IMR-90 (cell line): ENCODE measurements at regions not wholly inside any gene's neighbourhood (a gene's known extent, or its start where the extent isn't known, plus 50 kb on each side); places are given as distances from the start of the nearest gene placed in this dataset.

Experiments
- ATAC-seq: fragments of 200-7000 bp; cut with Tn5 transposase; 2 replicates; pipeline ENCODE4 v1.9.1; 2020; ENCODE audit warnings: low read depth, mild to moderate bottlenecking, moderate library complexity
- BruUV-seq: library from RNA; stranded (reverse); fragments of 400-500 nt; replicated peaks from 2 replicates; lab custom pipeline; 2021; lab: Mats Ljungman, UMichigan
- CTCF ChIA-PET: fragments of 300-600 bp; formaldehyde crosslinking; extraction: SDS; loops from one replicate; lab custom pipeline; 2021; ENCODE audit warnings: antibody characterized with exemption; lab: Yijun Ruan, JAX
- POLR2A ChIA-PET: fragments of 300-600 bp; sonication (Branson Sonifier 250); formaldehyde crosslinking; loops from one replicate; lab custom pipeline; 2022; ENCODE audit warnings: antibody characterized with exemption; ENCODE audit not compliant: unreplicated experiment; lab: Charles Lee
- DNase-seq: peaks from one replicate; pipeline ENCODE4 v3.0.0; 2013
- H2AFZ ChIP-seq: replicated peaks from 2 replicates; pipeline ENCODE3; 2013; ENCODE audit warnings: low read length, mild to moderate bottlenecking; ENCODE audit not compliant: poor library complexity
- H2AK5ac ChIP-seq: 2 replicates; pipeline ENCODE4 v1.6.1; 2013; ENCODE audit warnings: low read depth, low read length, inconsistent platforms
- H2AK9ac ChIP-seq: replicated peaks from 2 replicates; pipeline ENCODE3; 2013; ENCODE audit warnings: mild to moderate bottlenecking, low read depth, low read length, moderate library complexity; ENCODE audit not compliant: poor library complexity
- H2BK120ac ChIP-seq: 2 replicates; pipeline ENCODE4 v1.6.1; 2013; ENCODE audit warnings: low read depth, low read length, inconsistent platforms
- H2BK15ac ChIP-seq: 3 replicates; pipeline ENCODE4 v1.6.1; 2013; ENCODE audit warnings: low read depth, low read length, inconsistent platforms
- H2BK20ac ChIP-seq: 2 replicates; pipeline ENCODE4 v1.6.1; 2013; ENCODE audit warnings: low read depth, mild to moderate bottlenecking, inconsistent platforms, low read length, moderate library complexity
- H2BK5ac ChIP-seq: 2 replicates; pipeline ENCODE4 v1.6.1; 2013; ENCODE audit warnings: mild to moderate bottlenecking, low read depth, low read length, inconsistent platforms; ENCODE audit not compliant: poor library complexity, severe bottlenecking
- H3K14ac ChIP-seq: replicated peaks from 2 replicates; pipeline ENCODE4 v1.6.1; 2013; ENCODE audit warnings: low read depth, low read length, inconsistent platforms
- H3K18ac ChIP-seq: 2 replicates; pipeline ENCODE4 v1.6.1; 2013; ENCODE audit warnings: low read depth, low read length, control low read depth
- H3K23ac ChIP-seq: 2 replicates; pipeline ENCODE4 v1.6.1; 2013; ENCODE audit warnings: low read depth, low read length, inconsistent platforms
- H3K27ac ChIP-seq: 2 replicates; pipeline ENCODE4 v1.5.1; 2013; ENCODE audit warnings: mild to moderate bottlenecking, control low read depth, low read length; ENCODE audit not compliant: insufficient read depth
- H3K27me3 ChIP-seq: 2 replicates; pipeline ENCODE4 v1.6.1; 2013; ENCODE audit warnings: low read length; ENCODE audit not compliant: control insufficient read depth, insufficient read depth
- H3K36me3 ChIP-seq: 2 replicates; pipeline ENCODE4 v1.6.1; 2013; ENCODE audit warnings: low read length, mixed read lengths; ENCODE audit not compliant: control insufficient read depth, insufficient read depth
- H3K4ac ChIP-seq: 2 replicates; pipeline ENCODE4 v1.6.1; 2013; ENCODE audit warnings: low read depth, low read length, inconsistent platforms
- H3K4me1 ChIP-seq: 2 replicates; pipeline ENCODE4 v1.6.1; 2013; ENCODE audit warnings: low read length, mixed read lengths; ENCODE audit not compliant: control insufficient read depth, insufficient read depth
- H3K4me2 ChIP-seq: 2 replicates; pipeline ENCODE4 v1.6.1; 2013; ENCODE audit warnings: low read depth, mild to moderate bottlenecking, control low read depth, low read length, moderate library complexity
- H3K4me3 ChIP-seq: 2 replicates; pipeline ENCODE4 v1.5.1; 2013; ENCODE audit warnings: low read depth, mild to moderate bottlenecking, control low read depth, low read length, moderate library complexity; ENCODE audit not compliant: insufficient read depth
- H3K56ac ChIP-seq: 2 replicates; pipeline ENCODE4 v1.6.1; 2013; ENCODE audit warnings: low read length, inconsistent platforms; ENCODE audit not compliant: insufficient read depth; ENCODE audit errors: extremely low read depth
- H3K79me1 ChIP-seq, 2 experiments: 2 replicates each; pipeline ENCODE4 v1.6.1; 2013; ENCODE audit warnings: low read length in 2 of 2, inconsistent platforms in 1 of 2, low read depth in 1 of 2
- H3K9ac ChIP-seq: 2 replicates; pipeline ENCODE4 v1.6.1; 2013; ENCODE audit warnings: low read depth, low read length, control low read depth
- H3K9me1 ChIP-seq: 2 replicates; pipeline ENCODE4 v1.6.1; 2013; ENCODE audit warnings: low read length, inconsistent platforms; ENCODE audit not compliant: insufficient read depth
- H3K9me3 ChIP-seq: 2 replicates; pipeline ENCODE4 v1.6.1; 2013; ENCODE audit warnings: low read length; ENCODE audit not compliant: control insufficient read depth, insufficient read depth
- H4K20me1 ChIP-seq: 2 replicates; pipeline ENCODE4 v1.6.1; 2013; ENCODE audit warnings: low read length, inconsistent platforms; ENCODE audit not compliant: insufficient read depth
- H4K5ac ChIP-seq: 2 replicates; pipeline ENCODE4 v1.6.1; 2013; ENCODE audit warnings: mild to moderate bottlenecking, low read depth, low read length, control low read depth
- H4K8ac ChIP-seq, 2 experiments: 2 replicates each; pipeline ENCODE4 v1.6.1; 2013; ENCODE audit warnings: low read depth in 2 of 2, low read length in 2 of 2, control low read depth in 1 of 2, inconsistent platforms in 1 of 2
- H4K91ac ChIP-seq: 2 replicates; pipeline ENCODE4 v1.6.1; 2013; ENCODE audit warnings: low read depth, low read length, inconsistent platforms; ENCODE audit not compliant: insufficient read depth
- BHLHE40 ChIP-seq: fragments of 150-350 bp; IDR thresholded peaks from 2 replicates; pipeline ENCODE4 v1.6.1; 2016; ENCODE audit warnings: mild to moderate bottlenecking, low read depth, low read length
- CHD1 ChIP-seq: IDR thresholded peaks from 2 replicates; pipeline ENCODE4 v1.6.1; 2012; ENCODE audit warnings: low read depth, low read length, improper control_type of control experiment
- MAZ ChIP-seq: IDR thresholded peaks from 2 replicates; pipeline ENCODE4 v1.6.1; 2012; ENCODE audit warnings: low read depth, mild to moderate bottlenecking, low read length, improper control_type of control experiment, moderate library complexity, borderline replicate concordance
- MXI1 ChIP-seq: IDR thresholded peaks from 2 replicates; pipeline ENCODE4 v1.6.1; 2012; ENCODE audit warnings: low read depth, mild to moderate bottlenecking, low read length, moderate library complexity, borderline replicate concordance
- NFE2L2 ChIP-seq: fragments of 150-350 bp; IDR thresholded peaks from 2 replicates; pipeline ENCODE4 v1.6.1; 2016; ENCODE audit warnings: low read depth, mild to moderate bottlenecking, low read length
- SMC3 ChIP-seq: fragments of 150-350 bp; IDR thresholded peaks from 2 replicates; pipeline ENCODE4 v1.6.1; 2016; ENCODE audit warnings: low read depth, mild to moderate bottlenecking, antibody characterized with exemption, low read length, moderate library complexity
- WGBS, 2 experiments: methylation state at CpG; one replicate each; pipeline versions ENCODE4 v1.1.5 to v1.1.7; 2013; ENCODE audit warnings: missing lambda C conversion rate in 2 of 2; ENCODE audit not compliant: insufficient read length in 1 of 2; ENCODE audit errors: extremely low coverage in 2 of 2; 5-methylcytosine and 5-hydroxymethylcytosine counted together
- dilution Hi-C: fragments of 300-500 bp; cut with HindIII; formaldehyde crosslinking; loops from one replicate; pipeline ENCODE4 v1.14.3; 2018; ENCODE audit warnings: low sequenced_read_pairs; ENCODE audit not compliant: unreplicated experiment
- in situ Hi-C: fragments of 300-500 bp; cut with MboI; formaldehyde crosslinking; loops from 3 replicates; pipeline ENCODE4 v1.14.3; 2019; ENCODE audit warnings: low sequenced_read_pairs, inconsistent platforms, mixed read lengths
- intact Hi-C: fragments of 100-400 bp; cut with micrococcal nuclease; formaldehyde crosslinking; loops from 2 replicates; pipeline ENCODE4 v1.10.0; 2022
- TF ChIP-seq, protein P1 (sequence below): conservative IDR thresholded peaks from 2 replicates; pipeline ENCODE4 v1.5.1; 2012; ENCODE audit warnings: mild to moderate bottlenecking, low read depth, low read length, improper control_type of control experiment

DNA sequence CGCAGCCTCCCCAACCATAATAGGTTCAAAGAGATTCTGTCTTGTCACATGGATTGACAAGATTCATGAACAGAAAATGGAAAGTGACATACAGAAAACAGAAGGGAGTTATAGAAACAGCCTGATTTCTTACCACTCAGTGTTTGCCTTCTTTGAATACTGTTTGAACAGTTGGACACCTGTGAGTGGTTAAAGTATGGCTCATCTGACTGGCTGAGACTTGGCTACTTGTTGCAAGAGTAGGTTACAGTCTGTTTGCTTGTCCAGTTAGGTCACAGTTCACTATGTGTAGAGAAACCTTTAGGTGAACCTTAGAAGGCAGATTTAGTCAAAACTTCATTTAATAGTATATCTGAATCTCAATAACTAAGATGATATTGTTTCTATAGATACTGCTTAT, 1003.9 kb upstream of the EPHA6 start:
- H3K14ac ChIP-seq: no peak overlapping the region
- no peaks in the 10 kb centered on the region for H3K27me3 ChIP-seq
- DNase-seq (no peak), ATAC-seq (no peak)
- no peaks in the 10 kb centered on the region for H4K20me1 ChIP-seq
- TF ChIP-seq NFE2L2 (no peak), CHD1 (no peak), MXI1 (no peak), MAZ (no peak), BHLHE40 (no peak), SMC3 (no peak)
- TF ChIP-seq, protein P1, sequence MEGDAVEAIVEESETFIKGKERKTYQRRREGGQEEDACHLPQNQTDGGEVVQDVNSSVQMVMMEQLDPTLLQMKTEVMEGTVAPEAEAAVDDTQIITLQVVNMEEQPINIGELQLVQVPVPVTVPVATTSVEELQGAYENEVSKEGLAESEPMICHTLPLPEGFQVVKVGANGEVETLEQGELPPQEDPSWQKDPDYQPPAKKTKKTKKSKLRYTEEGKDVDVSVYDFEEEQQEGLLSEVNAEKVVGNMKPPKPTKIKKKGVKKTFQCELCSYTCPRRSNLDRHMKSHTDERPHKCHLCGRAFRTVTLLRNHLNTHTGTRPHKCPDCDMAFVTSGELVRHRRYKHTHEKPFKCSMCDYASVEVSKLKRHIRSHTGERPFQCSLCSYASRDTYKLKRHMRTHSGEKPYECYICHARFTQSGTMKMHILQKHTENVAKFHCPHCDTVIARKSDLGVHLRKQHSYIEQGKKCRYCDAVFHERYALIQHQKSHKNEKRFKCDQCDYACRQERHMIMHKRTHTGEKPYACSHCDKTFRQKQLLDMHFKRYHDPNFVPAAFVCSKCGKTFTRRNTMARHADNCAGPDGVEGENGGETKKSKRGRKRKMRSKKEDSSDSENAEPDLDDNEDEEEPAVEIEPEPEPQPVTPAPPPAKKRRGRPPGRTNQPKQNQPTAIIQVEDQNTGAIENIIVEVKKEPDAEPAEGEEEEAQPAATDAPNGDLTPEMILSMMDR: no peak
- ChIA-PET POLR2A (no interaction called here), CTCF (no interaction called here)
- no peaks in the 10 kb centered on the region for H3K36me3 ChIP-seq
- H3K18ac ChIP-seq: no peak overlapping the region
- no peak overlapping the region for H3K4ac ChIP-seq
- H2BK20ac ChIP-seq: no peak overlapping the region
- H3K4me3 ChIP-seq: no peak overlapping the region
- H2BK15ac ChIP-seq: no peak overlapping the region
- H2AFZ ChIP-seq: no peak overlapping the region
- no peak overlapping the region for H4K5ac ChIP-seq
- H3K9me1 ChIP-seq: no peaks in the 10 kb centered on the region
- no peak overlapping the region for H3K23ac ChIP-seq
- no peaks in the 10 kb centered on the region for H3K9me3 ChIP-seq
- no peaks in the 10 kb centered on the region for H3K4me1 ChIP-seq
- H2BK120ac ChIP-seq: no peak overlapping the region
- intact Hi-C loops: no loop called here
- no peak overlapping the region for H3K4me2 ChIP-seq
- no peak overlapping the region for H2AK9ac ChIP-seq
- H2BK5ac ChIP-seq: no peak overlapping the region
- no CpG with 5 or more reads among the region's 1 CpG for WGBS, 2 experiments
- no peaks in the 10 kb centered on the region for H3K79me1 ChIP-seq
- in situ Hi-C loops: no loop called here
- H3K27ac ChIP-seq: no peak overlapping the region
- H3K56ac ChIP-seq: no peak overlapping the region
- H4K8ac ChIP-seq: no peak overlapping the region
- no peak overlapping the region for H3K9ac ChIP-seq
- no peak overlapping the region for H4K91ac ChIP-seq
- H2AK5ac ChIP-seq: no peak overlapping the region
- dilution Hi-C loops: no loop called here
- no TSS peak for BruUV-seq
